ENCODE measurements at regions not wholly inside any gene's neighbourhood (a gene's known extent, or its start where the extent isn't known, plus 50 kb on each side); places are given as distances from the start of the nearest gene placed in this dataset.
"Not testable (repeated sequence)": the region's sequence is repeated elsewhere in the genome, so short reads cannot be mapped to it uniquely, and the experiment has no call there.

DNA sequence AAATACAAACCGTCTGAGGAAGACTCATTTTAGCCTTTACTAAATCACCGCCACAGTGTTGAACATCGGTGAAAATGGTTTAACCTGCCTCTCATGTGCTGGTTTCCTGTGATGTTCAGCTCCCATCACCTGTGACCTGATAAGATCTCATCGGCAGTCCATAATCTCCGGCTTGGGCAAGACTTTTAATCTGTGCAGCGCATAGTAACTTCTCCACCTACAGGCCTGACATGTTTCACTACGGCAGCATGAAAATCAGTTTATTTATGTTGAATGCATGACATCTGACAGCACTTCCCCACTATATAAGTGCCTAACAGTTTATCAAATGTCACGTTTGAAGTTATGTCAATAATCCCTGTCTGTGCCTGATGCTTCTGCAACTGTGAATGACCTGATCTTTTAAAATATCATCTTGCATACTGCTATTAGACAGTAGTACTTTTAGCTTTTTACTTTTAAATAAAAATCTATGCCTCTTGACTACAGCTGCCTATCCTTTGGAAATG is 1919.8 kb upstream of the AGA start:
- no peak for DNase-seq

DNA sequence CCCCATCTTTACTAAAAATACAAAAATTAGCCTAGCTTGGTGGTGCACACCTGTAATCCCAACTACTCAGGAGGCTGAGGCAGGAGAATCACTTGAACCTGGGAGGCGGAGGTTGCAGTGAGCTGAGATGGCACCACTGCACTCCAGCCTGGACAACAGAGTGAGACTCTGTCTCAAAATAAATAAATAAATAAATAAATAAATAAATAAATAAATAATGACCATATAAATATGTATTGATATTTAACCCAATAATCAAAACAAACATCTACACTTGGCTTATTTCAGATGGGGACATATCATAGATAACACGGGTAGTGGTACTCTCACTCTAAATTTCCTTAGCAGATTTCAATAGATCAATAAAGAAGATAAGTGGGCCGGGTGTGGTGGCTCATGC is 1923.7 kb upstream of the AGA start:
- DNase-seq: not testable (repeated sequence)

DNA sequence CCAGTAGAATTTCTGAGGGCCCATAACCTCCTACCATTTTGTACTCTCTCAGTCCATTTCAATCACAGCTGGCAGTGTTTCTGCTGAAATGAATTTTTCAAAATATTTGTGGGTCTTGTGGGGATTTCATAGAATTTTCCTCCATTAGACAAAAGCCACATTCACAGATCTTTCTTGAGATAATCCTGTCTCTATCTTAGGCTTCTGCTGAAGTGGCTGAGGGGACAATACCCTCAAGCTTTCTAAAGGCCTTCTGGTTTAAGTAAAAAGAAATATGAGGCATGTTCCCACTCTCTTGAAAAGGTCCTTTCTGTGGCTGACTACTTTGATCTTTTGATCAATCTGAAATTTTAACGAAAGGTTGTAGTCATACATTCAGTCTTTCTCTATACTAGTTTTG is 1930.0 kb upstream of the AGA start:
- DNase-seq: no peak

DNA sequence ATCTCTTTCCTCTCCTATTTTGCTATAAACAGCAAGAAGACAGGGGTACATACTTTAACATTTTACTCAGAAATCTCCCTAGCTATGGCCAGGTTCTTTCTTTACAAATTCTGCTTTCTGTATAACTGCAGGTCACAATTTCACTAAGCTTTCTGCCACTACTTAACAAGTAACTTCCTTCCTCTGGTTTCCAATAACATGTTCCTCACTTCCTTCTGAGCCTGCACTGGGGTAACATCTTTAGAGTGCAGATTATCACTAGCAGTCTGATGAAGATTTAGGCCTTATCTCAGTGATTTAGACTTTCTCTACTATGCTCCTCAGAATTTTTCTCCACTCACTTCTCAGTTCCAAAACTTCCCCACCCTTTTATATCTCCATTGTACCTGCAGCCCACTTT is 1930.5 kb upstream of the AGA start:
- no peak for DNase-seq

DNA sequence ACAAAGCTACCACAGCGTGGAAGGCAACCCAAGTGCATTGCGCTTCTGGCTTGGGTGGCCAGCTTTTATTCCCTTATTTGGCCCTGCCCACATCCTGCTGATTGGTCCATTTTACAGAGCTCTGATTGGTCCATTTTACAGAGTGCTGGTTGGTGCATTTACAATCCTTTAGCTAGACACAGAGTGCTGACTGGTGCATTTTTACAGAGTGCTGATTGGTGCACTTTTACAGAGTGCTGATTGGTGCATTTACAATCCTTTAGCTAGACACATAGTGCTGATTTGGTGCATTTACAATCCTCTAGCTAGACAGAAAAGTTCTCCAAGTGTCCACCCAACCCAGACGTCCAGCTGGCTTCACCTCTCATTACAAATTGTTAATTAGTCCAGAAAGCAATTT is 1936.6 kb upstream of the AGA start:
- not testable (repeated sequence) for DNase-seq

DNA sequence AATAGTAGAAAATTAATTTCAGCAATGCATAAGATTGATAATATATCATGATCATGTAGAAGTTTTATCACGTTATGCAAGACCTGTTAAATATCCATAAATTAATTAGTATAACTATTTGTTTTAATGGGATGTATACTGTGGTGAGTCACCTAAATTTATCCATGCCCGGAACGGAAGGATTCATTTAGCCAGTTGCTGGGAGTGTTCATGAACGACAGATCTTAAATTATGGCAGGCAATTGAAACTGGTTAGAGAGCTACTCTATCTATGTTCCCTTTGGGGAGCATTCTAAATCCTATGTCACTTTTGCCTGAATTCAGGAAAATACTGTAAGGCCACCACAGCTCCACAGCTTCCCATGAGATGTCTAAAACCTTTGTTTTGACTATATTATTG is 1950.5 kb upstream of the AGA start:
- no peak for DNase-seq

DNA sequence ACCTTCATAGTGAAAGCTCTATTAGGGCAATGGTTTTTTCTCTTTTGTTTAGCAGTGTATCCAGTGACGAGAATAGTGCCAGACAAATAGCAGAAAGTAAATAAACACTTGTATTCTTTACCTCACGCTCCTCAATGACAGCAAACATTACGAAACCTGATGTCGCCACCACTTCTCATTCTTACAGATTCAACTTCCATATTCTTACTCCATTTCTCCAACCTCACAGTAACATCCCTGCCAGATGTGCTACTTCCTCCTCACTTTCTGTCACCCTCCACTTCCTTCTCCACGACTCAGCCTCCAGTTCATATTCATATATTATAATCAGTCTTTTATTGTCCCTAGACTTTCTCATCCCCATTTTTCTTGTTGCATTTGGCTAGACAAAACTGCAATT is 1956.2 kb upstream of the AGA start:
- DNase-seq: no peak

DNA sequence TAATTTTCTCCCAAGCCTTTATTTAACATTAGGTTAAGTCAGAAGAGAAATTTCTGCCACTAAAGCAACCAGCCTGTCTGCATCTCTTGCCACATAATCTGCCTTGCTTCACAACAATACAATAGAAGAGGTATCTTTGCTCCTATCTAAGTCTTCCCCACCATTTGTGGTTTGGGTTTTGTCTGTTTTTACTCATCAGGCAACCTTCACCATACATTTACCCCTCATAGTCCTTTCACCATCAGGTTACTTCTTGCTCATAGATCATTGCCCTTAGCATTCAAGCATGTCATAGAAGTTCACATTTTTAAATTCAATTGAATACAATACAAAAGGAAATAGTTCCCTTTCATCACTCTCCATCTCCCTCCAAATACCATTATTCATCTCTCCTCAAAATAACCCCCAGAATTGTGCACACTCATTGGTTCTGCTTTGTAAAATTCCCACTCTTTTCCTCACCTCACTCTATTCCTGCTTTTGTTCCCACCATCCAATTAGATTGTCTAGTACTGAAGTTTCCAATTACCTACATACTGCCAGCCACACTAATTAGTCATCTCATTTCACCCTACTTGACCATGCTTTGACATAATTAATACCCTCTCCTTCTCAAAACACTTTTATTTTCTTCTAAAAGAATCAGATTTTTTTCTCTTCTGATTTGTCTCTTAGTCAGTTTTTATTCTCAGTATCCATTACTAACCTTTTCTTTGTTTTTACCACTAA is 1957.0 kb upstream of the AGA start:
- DNase-seq: no peak

DNA sequence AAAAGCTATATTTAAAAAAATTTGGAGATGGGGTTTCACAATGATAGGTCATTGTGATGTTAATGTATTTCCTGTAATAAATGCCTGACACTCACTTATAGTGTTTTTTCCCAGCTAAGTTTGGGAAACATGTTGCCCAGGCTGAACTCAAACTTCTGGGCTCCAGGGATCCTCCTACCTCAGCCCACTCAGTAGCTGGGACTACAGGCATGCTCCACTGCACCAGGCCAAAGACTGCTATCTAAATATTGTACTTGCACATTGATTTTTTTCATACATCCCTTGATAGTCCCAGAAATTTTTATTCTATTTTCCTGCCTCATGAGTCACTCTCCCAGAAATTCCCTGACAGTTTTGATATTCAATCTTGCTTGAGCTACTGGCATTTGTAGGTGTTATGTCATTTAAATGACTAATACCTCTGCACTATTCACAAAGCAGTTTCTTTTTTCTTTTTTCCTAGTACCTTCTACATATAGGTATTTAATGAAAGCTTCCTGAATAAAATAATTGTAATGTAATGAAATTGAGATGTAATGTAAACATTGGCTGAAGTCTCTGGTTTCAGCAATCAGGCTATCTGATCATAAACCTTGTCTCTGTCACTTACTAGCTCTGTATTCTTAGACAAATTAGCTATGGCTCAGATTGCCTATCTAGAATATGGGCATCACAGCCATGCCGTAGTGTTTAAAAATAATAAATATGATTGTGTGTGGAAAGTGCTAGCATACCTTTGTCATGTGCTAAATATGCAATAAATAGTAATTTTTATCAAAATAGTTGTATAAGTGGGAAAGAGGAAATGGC is 1973.0 kb upstream of the AGA start:
- DNase-seq: no peak

DNA sequence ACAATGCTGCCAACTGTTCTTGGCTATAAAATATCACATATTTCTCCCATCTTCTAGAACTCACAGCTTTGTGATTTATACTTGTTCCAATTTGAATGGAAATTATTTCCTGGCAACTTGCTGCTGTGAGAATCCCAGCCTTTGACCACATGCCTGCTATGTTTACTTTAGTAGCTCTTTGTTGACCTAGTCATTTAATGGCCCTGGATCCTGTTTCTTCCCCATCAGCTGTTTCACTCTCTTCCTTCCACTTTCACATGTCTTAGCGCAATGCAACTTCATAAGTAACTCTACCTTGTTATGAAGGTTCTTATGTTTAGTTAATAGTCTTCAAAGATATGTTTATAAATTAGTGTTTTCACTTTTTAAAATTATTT is 1973.6 kb upstream of the AGA start:
- DNase-seq: no peak

DNA sequence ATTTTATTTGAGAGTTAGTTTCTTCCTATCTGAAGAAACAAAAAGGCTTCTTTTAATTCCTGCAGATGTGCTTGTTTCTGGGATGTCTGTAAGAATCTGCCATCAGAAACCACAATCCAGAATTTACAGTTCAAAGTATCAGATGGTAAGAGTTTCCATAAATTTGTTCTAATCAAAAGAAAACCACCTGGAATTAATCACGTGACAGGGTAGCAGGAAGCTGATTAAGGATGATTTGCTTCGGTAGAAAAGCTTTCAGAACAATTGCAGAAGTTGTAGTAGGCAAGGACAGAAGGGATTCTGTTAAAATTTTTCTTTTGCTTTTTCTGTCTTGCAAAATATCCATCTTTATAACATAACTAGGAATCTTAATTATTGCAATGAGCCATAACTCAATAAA is 1975.1 kb upstream of the AGA start:
- no peak for DNase-seq

DNA sequence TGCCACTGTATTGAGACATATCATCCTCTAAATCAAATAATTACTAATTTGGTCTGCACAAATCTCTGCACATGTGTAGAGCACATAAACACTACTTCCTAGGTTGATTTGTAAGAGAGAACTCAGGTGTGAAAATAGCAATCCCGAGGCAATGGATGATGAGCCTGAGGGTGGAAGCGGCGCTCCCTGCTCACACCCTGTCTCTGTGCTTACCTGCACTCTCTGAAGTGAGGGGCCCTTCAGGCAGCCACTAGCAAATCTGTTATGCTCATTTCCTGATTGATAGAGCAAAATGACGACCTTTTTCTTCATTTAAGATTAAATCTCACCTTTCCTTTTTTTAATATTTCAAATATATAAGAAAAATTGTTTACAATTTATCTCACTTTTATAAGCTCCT is 1995.7 kb upstream of the AGA start:
- DNase-seq: no peak

DNA sequence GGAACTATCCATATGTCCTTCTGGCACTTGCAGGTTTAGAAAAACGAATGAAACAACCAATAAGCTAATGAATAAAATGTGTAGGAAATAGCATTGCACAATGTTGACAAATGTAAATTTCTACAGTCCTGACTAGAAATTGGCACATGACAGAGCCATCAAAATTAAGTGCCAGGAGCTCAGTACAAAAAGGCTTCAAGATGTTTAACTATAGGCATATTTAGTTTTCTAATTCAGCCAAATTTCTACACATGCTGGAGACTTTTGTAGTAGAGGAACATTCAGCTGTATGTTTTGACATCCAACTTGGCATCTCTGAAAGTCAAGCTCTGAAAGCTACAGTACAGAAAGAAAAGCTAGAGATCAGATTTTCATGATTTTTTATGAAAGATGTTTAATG is 1999.4 kb upstream of the AGA start:
- no peak for DNase-seq

DNA sequence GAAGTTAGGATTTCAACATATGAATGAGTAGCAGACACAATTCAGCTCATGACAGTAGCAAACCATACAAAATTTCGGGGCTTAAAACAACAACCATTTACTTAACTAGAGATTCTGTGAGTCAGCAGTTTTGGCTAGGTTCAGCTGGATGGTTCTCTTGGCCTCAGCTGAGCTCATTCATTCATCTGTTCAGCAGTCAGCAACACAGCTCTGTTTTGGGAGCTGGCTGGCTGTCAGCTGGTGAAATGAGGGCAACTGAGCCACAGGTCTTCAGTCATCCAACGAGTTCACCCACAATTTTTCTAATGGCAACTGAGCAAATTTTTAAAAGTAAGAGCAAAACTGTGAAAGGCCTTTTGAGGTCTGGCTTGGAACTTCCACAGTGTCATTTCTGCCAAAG is 2005.1 kb upstream of the AGA start:
- DNase-seq: no peak

DNA sequence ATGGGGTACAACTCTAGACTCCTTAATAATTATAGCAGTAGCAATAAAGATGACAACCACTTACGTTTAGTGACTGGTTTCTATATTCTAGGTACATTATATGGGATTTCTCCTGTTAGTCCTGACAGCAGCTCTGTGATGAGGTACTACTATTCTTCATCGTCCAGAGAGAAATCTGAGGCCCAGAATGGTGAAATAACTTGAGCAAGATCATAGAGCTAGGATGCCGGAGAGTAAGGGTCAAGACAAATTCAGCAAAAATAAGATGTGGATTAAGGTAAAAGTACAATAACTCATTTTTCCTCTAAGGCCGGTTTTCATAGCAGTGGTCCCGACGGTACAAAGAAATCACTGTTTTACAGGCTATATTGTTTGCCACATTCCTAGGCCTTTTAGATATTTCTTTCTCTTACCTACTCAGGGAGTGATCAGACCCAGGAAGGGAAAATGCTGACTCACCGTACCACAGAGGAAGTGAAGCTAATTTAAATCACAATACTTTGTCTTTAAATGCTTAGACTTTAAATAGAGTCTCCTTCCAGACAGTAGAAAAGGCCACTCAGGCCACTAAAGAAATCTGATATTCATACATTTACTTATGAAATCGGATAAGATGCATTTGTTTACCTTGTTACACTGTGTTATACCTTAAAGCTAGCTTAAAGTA is 2023.0 kb upstream of the AGA start:
- no peak for DNase-seq

DNA sequence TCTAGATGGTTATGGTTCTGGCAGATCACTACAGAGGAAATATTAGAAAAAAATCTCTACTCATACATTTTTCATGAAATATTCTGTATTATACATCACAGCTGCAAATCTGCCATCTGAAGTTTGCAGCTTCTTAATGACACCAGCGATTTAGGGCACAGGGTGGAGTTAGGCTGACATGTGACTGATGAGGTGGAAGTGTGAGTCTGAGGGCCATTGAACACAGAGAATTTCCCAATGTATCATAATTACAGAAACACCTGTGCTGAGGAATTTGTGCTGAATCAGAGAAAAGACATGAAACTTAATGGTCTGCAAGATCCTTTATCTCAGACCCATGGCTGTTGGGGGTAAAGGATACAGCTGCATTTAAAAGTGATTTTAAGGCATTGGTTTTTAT is 2025.6 kb upstream of the AGA start:
- DNase-seq: no peak

DNA sequence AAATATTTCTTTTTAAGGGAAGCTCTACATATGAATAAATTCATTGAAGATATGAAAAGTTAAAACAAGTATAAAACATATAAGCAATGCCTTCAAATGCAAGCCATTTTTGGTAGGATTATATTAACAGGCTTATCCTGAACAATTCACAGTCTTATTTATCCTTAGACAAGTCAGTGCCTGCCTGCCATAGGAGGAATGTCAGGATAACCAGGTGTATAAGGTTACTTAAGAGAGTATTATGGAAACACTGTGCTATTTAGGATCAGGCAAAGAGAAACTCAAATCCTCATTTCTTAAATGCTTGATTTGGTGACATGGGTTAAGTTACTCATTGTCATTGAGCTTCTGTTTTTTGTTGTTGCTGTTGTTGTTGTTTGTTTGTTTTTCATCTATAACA is 2029.9 kb upstream of the AGA start:
- no peak for DNase-seq

DNA sequence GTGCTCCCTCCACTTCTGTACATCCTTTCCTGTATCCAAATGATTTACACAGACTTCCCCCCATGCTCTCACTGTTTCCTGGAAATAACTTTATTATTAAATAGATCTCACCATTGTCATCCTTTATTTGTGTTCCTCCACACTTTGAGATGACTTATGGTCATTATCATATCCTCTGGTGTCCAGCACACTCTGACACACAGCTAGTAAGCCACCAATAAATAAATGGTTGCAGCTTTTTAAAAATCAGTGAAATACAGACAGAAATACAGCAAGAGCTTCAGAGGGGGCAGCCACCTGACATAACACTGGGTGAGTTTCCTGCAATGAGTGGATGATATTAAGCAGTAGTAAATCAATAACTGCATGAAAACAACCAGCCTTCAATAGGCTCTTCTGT is 2036.4 kb upstream of the AGA start:
- DNase-seq: no peak

DNA sequence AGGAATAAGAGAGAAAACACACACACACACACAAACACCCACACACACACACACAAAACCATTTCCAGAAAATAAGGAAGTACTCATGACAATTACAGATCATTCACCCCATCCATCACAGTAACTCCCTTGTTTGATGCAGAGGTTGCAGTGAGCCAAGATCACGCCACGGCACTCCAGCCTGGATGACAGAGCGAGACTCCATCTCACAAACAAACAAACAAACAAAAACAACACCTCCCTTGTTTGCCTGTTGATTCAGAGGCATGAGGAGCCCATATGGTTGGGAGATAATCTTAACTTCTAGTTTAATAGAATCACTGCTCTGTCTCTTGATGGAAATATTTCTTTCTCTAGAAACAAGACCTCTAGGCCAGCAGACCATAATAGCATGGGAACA is 2043.5 kb upstream of the AGA start:
- no peak for DNase-seq

DNA sequence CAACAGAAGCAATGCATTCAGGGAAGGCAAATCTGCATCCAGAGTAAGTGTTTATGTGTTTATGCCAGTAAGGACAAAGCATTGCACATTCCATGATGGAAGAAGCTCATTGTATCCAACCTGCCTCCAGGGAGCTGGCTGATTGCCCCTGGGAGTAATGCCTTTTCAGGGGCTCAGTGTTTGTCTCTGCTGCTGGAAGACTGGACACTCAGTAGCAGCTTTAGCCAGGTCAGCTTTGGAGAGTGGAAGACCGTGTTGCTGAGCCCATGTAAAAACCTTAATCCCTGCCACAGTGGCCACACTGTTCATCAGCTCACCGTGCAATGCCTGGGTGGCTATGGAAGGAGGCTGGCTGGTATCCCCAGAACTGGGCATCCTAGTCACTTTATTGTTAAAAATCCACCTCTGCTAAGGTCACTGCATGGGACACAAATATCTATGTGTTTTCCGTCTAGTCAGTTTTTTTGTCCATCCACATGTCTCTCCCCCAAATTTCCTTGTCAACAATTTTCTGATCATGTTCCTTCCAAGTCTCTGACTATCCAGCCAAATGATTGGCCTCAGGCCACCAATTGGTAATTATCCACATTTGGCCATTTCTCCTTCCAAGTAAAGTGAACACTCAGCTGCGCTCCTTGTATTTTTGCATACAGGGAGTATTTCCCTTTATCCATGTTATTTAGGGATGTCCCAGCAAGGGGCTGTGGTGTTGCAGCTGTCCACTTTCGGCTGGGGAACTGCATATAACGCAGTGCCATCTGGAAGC is 2044.5 kb upstream of the AGA start:
- no peak for DNase-seq

DNA sequence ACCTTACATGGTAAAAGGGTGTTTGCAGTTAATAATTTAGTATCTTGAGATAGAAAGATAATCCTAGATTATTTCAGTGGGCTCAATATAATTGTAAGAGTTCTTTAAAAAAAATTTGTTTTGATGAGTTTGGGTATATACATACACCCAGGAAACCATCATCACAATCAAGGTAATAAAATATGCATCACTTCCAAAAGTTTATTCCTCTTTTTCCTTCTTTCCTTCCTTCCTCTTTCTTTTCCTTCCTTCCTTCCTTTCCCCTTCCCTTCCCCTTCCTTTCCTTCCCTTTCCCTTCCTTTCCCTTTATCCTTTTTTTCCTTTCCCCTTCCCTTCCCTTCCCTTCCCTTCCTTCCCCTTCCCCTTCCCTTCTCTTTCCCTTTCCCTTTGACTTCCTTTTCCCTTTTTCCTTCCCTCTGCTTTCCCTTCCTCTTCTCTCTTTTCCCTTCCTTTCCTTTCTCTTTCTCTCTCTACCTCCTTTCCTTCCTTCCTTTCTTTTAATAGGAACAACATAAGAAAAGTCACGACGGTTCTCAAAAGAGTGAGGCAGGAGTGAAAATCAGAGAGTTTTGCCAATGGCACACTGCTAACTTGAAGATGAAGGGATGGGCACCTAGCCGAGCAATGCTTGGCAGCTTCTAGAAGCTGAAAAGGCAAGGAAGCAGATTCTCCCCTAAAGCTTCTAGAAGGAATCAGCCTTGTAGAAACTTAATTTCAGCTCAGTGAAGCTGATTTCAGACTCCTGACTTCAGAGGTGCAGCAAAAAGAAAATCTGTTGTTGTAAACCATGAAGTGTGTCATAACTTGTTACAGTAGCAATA is 2050.2 kb upstream of the AGA start:
- no peak for DNase-seq

DNA sequence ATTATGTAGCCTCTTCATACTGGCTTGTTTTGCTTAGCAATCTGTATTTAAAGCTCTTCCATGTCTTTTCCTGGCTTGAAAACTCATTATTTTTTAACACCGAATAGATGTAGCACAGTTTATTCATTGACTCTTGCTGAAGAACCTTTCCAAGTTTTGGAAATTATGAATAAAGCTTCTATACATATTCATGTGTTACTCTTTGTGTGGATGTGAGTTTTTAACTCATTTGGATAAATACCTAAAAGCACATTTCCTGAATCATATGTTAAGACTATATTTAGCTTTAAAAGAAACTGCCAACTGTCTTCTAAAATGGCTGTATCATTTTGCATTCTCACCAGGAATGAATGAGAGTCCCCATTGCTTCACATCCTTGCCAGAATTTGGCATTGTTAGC is 2061.7 kb upstream of the AGA start:
- no peak for DNase-seq

All from NCI-H226 (cell line).